GM23248 (cell line): ENCODE measurements at regions not wholly inside any gene's neighbourhood (a gene's known extent, or its start where the extent isn't known, plus 50 kb on each side); places are given as distances from the start of the nearest gene placed in this dataset.

Source experiments
- EZH2 ChIP-seq: fragments of 200-600 bp; sonication (generic); IDR thresholded peaks from 2 replicates; pipeline ENCODE4 v1.6.1; 2018; ENCODE audit warnings: antibody characterized with exemption, mild to moderate bottlenecking; ENCODE audit not compliant: insufficient read depth, poor library complexity, severe bottlenecking
- EZH2phosphoT487 ChIP-seq: fragments of 200-600 bp; sonication (generic); IDR thresholded peaks from 2 replicates; pipeline ENCODE4 v1.6.1; 2018; ENCODE audit warnings: antibody characterized with exemption, moderate library complexity, mild to moderate bottlenecking, low read depth; ENCODE audit not compliant: insufficient read depth

DNA sequence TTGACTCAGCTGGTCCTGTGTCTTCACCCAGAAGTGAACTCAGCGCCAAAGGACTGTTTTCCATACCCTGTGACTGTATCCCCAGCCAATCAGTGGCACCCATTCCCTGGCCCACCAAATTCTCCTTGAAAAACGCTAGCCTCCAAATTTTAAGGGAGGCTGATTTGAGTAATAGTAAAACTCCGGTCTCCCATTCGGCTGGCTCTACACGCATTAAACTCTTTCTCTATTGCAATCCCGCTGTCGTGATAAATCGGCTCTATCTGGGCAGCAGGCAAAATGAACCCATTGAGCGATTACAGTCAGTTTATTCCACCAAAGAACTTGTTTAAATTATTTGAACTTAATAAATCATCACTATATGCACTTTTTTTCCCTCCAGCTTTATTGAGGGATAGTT, 55.9 kb upstream of the PPP1R26 start:
- TF ChIP-seq EZH2 = no peak
- TF ChIP-seq EZH2phosphoT487 = no peak
